Activated CD8-positive, alpha-beta T cell treated with anti-CD3 and anti-CD28 coated beads for 36 hours (primary cell): ENCODE measurements at regions not wholly inside any gene's neighbourhood (a gene's known extent, or its start where the extent isn't known, plus 50 kb on each side); places are given as distances from the start of the nearest gene placed in this dataset.
A peak's percentile ranks its signal among the peaks of the same experiment; 100 is the strongest.

Source experiments
- ATAC-seq: fragments of 200-7000 bp; cut with Tn5 transposase; one replicate; pipeline ENCODE4 v1.10.0; 2021; ENCODE audit warnings: mild to moderate bottlenecking, moderate library complexity
- CTCF ChIA-PET: fragments of 350-600 bp; sonication (Branson Sonifier 250); formaldehyde crosslinking; loops from one replicate; lab custom pipeline; 2021; ENCODE audit warnings: antibody characterized with exemption; lab: Charles Lee
- POLR2A ChIA-PET: fragments of 350-600 bp; sonication (Branson Sonifier 250); formaldehyde crosslinking; loops from one replicate; lab custom pipeline; 2021; ENCODE audit warnings: antibody characterized with exemption; lab: Charles Lee
- DNase-seq: peaks from one replicate; pipeline ENCODE4 v3.0.0-alpha.2; 2020
- H3K27ac Mint-ChIP-seq: one replicate; pipeline ENCODE4 v1.8.0; 2021; ENCODE audit warnings: mild to moderate bottlenecking, mixed read lengths
- H3K27me3 Mint-ChIP-seq: one replicate; pipeline ENCODE4 v1.8.0; 2021; ENCODE audit warnings: mixed read lengths
- H3K36me3 Mint-ChIP-seq: one replicate; pipeline ENCODE4 v1.8.0; 2021; ENCODE audit warnings: low read depth, mixed read lengths
- H3K4me1 Mint-ChIP-seq: one replicate; pipeline ENCODE4 v1.8.0; 2021; ENCODE audit warnings: low read depth, mixed read lengths
- H3K4me3 Mint-ChIP-seq: one replicate; pipeline ENCODE4 v1.8.0; 2021; ENCODE audit warnings: mild to moderate bottlenecking, moderate library complexity, mixed read lengths
- H3K9me3 Mint-ChIP-seq: one replicate; pipeline ENCODE4 v1.8.0; 2021; ENCODE audit warnings: mixed read lengths
- intact Hi-C: fragments of 100-400 bp; cut with micrococcal nuclease; formaldehyde crosslinking; loops from one replicate; pipeline ENCODE4 v1.10.0; 2022
- TF ChIP-seq, protein P1 (sequence below): fragments of 200-600 bp; IDR thresholded peaks from one replicate; pipeline ENCODE4 v1.8.0; 2022; ENCODE audit warnings: antibody characterized with exemption, mild to moderate bottlenecking

GRCh38 chr3:151976211-151977050 lies 103.0 kb downstream of the SUCNR1 start:
- intact Hi-C loops = no loop called here
- no peaks in the 10 kb centered on the region for H3K9me3 Mint-ChIP-seq
- H3K36me3 Mint-ChIP-seq = no peaks in the 10 kb centered on the region
- CTCF ChIA-PET = no interaction called here
- H3K27ac Mint-ChIP-seq = no peak overlapping the region
- no peak overlapping the region for H3K4me3 Mint-ChIP-seq
- POLR2A ChIA-PET = no interaction called here
- no peaks in the 10 kb centered on the region for H3K27me3 Mint-ChIP-seq
- DNase-seq = no peak
- ATAC-seq = peak; percentile 34
- no peaks in the 10 kb centered on the region for H3K4me1 Mint-ChIP-seq
- TF ChIP-seq, protein P1, sequence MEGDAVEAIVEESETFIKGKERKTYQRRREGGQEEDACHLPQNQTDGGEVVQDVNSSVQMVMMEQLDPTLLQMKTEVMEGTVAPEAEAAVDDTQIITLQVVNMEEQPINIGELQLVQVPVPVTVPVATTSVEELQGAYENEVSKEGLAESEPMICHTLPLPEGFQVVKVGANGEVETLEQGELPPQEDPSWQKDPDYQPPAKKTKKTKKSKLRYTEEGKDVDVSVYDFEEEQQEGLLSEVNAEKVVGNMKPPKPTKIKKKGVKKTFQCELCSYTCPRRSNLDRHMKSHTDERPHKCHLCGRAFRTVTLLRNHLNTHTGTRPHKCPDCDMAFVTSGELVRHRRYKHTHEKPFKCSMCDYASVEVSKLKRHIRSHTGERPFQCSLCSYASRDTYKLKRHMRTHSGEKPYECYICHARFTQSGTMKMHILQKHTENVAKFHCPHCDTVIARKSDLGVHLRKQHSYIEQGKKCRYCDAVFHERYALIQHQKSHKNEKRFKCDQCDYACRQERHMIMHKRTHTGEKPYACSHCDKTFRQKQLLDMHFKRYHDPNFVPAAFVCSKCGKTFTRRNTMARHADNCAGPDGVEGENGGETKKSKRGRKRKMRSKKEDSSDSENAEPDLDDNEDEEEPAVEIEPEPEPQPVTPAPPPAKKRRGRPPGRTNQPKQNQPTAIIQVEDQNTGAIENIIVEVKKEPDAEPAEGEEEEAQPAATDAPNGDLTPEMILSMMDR = no peak

DNA sequence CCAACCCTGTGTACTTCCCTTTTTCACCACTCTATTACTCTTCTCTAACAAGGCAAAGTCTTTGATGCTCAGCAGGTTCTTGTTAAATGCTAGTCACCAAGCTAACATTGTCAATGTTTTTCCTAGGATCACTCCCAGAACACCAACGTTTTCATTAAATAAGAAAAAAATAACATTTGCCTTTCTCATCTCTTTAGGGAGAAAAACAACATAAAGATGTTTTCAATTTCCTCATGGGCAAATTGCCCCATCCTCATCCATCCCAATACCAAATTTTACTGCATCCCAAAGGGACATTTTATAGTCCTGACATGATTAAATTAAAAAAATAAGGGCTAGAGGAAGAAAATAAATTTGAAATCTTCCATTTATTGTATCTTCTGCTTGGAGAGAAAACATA lies 106.5 kb downstream of the SUCNR1 start:
- TF ChIP-seq, protein P1 = no peak
- Mint-ChIP-seq H3K27me3 (no peaks in the 10 kb centered on the region), H3K36me3 (no peaks in the 10 kb centered on the region), H3K4me3 (no peak overlapping the region), H3K9me3 (no peaks in the 10 kb centered on the region), H3K27ac (no peak overlapping the region), H3K4me1 (no peaks in the 10 kb centered on the region)
- no peak for ATAC-seq
- CTCF ChIA-PET = interaction anchor here (0.6 kb wide), 1 partner anchor 472 kb away, joined by 3 read pairs; no protein-coding TSS in a partner anchor
- POLR2A ChIA-PET = no interaction called here
- intact Hi-C loops = no loop called here
- no peak for DNase-seq

DNA sequence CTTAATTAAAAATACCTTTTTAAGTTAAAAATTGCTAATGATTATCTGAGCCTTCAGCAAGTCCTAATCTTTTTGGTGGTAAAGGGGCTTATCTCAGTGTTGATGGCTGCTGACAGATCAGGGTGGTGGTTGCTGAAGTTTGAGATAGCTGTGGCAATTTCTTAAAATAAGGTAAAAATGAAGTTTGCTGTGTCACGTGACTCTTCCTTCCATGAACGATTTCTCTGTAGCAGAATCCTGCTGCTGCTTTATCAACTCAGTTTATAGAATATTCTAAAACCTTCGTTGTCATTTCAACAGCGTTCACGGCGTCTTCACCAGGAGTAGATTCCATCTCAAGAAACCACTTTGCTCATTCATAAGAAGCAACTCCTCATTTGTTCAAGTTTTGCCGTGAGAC lies 110.1 kb downstream of the SUCNR1 start:
- intact Hi-C loops = no loop called here
- H3K4me3 Mint-ChIP-seq = no peak overlapping the region
- no peaks in the 10 kb centered on the region for H3K27me3 Mint-ChIP-seq
- CTCF ChIA-PET = no interaction called here
- no peak overlapping the region for H3K27ac Mint-ChIP-seq
- ATAC-seq (no peak), DNase-seq (no peak)
- no peaks in the 10 kb centered on the region for H3K36me3 Mint-ChIP-seq
- POLR2A ChIA-PET = no interaction called here
- H3K9me3 Mint-ChIP-seq = no peaks in the 10 kb centered on the region
- H3K4me1 Mint-ChIP-seq = no peaks in the 10 kb centered on the region
- TF ChIP-seq, protein P1 = no peak

DNA sequence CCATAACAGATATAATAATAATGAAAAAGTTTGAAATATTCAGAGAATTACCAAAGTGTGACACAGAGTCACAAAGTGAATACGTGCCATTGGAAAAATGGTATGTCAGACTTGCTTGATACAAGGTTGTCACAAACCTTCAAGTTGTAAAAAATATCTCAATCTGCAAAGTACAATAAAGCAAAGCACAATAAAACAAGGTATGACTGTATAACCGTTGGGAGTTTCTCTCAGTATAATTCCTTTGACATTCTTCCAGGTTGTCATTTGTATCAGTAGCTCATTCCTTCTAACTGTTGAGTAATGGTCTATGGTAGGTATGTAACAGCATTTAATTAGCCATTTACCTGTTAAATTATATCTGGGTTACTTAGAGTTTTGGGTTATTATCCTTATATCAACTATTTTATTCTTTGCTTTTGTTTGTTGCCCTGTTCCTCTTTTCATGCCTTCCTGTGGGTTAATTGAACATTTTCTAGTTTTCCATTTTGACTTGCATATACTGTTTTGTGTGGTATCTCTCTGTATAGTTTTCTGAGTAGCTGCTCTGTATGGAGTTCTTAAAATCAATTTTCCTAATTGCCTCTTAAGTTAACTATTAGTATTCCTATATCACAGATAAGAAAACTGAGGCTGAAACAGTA lies 112.5 kb downstream of the SUCNR1 start:
- intact Hi-C loops = no loop called here
- Mint-ChIP-seq H3K27me3 (peaks cover 2% of the 10 kb centered on the region), H3K27ac (no peak overlapping the region), H3K4me3 (no peak overlapping the region), H3K36me3 (no peaks in the 10 kb centered on the region), H3K4me1 (no peaks in the 10 kb centered on the region), H3K9me3 (no peaks in the 10 kb centered on the region)
- DNase-seq = no peak
- CTCF ChIA-PET = no interaction called here
- TF ChIP-seq, protein P1 = no peak
- no peak for ATAC-seq
- POLR2A ChIA-PET = no interaction called here

- DNase-seq = no peak
- ChIA-PET POLR2A (no interaction called here), CTCF (no interaction called here)
- no peak for ATAC-seq
- H3K4me3 Mint-ChIP-seq = no peak overlapping the region
- H3K4me1 Mint-ChIP-seq = no peaks in the 10 kb centered on the region
- TF ChIP-seq, protein P1 = no peak
- H3K36me3 Mint-ChIP-seq = no peaks in the 10 kb centered on the region
- intact Hi-C loops = no loop called here
- H3K9me3 Mint-ChIP-seq = no peaks in the 10 kb centered on the region
- no peak overlapping the region for H3K27ac Mint-ChIP-seq
- H3K27me3 Mint-ChIP-seq = peaks cover 2% of the 10 kb centered on the region
These were observed 114.5 kb downstream of the SUCNR1 start for GRCh38 chr3:151987893-151988292.
